HG03439 (cell line): ENCODE measurements at regions not wholly inside any gene's neighbourhood (a gene's known extent, or its start where the extent isn't known, plus 50 kb on each side); places are given as distances from the start of the nearest gene placed in this dataset.
"Not testable (repeated sequence)": the region's sequence is repeated elsewhere in the genome, so short reads cannot be mapped to it uniquely, and the experiment has no call there.

ENCODE experiments used
- ATAC-seq: cut with Tn5 transposase; IDR thresholded peaks from one replicate; pipeline ENCODE4 v1.9.1; 2021; ENCODE audit warnings: mild to moderate bottlenecking, moderate library complexity; ENCODE audit not compliant: unreplicated experiment

DNA sequence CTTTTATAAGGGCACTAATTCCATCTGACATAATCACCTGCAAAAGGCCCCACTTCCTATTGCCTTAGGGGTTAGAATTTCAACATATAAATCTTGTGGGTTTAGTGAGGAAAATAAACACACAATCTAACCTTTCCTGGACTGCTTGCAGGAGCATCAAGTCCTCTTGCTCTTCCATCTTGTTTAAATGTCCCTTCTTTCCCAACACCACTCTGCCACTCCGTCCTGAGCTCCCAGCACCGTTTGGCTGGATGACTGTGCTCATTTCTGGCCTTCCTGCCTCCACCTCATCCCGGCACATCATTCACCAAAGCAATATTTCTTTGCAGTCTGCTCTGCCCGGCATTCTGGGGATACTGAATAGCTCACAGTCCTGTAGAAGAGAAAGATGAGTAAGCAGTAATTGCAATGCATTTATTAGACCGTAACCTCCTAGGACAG lies 247.8 kb downstream of the BCL2 start:
- no peak for ATAC-seq

GRCh38 chr18:63070767-63071502 lies 248.6 kb downstream of the BCL2 start:
- no peak for ATAC-seq

- no peak for ATAC-seq
These were observed 250.1 kb downstream of the BCL2 start for GRCh38 chr18:63069496-63069895.

DNA sequence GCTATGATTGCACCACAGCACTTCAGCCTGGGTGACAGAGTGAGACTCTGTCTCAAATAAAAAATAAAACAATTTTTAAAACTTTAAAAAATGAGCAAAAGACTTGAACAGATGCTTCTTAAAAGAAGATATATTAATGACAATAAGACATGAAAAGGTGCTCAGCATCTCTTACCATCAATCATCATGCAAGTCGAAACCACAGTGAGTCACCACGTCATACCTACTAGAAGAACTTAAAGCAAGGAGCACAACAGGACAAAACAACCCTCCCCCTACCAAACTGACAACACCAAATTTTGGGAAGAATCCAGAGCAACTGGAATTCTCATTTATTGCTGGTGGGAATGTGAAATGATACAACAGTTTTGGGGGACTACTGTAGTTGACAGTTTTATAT lies 251.6 kb downstream of the BCL2 start:
- no peak for ATAC-seq

- no peak for ATAC-seq
These were observed 254.4 kb downstream of the BCL2 start for GRCh38 chr18:63065172-63065571.

DNA sequence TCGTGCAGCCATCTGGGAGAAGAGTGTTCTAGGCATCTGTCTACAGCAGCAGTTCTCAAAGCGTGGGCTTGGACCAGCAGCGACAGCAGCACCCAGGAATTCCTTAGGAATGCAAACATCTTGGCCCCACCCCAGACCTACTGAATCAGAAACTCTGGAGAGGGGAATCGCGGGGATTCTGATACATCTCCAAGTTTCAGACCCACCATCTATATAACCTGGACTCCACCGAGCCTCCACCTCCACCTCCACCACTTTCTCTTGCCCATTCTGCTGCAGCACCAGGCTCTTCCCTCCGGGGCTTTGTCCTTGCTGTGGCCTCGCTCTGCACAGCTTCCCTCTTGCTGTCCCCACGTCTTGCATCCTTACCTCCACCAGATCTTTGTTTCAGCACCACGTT lies 256.4 kb downstream of the BCL2 start:
- no peak for ATAC-seq

DNA sequence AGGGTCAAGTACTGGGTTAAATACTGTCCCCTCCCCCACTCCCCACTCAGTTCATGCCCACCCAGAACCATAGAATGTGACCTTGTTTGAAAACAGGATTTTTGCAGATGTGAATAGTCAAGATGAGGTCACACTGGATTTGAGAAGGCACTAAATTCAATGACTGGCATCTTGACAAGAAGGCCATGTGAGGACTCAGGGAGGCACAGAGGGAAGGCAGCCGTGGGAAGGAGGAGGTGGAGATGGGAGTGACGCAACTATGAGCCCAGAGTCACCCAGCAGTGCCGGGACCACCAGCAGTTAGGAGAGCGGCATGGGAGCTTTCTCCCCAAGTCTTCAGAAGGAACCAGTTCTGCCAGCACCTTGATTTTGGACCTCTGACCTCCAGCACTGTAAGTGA lies 257.3 kb downstream of the BCL2 start:
- no peak for ATAC-seq

DNA sequence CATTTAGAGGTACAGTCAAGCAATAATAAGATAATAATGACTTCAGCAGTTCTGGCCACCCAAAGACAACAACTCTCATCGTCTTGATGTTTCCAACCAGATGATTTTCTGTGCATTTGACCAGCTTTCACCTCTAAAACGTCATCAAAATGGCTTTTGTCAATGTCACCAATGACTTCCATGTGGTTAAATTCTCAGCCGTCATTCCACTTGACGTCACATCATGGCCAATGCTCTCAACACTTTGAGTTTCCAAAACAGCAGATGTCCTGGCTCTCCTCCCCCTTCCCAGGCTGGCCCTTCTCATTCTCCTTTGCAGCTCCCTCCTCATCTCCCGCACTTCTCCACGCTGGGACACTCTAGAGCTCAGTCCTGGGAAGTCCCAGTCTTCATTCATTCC lies 258.3 kb downstream of the BCL2 start:
- no peak for ATAC-seq

- no peak for ATAC-seq
These were observed 261.0 kb downstream of the BCL2 start for GRCh38 chr18:63058521-63058920.

- ATAC-seq: no peak
These were observed 261.9 kb downstream of the BCL2 start for GRCh38 chr18:63057707-63058106.

- ATAC-seq: no peak
These were observed 264.5 kb downstream of the BCL2 start for GRCh38 chr18:63054901-63055584.

GRCh38 chr18:63051928-63052327 lies 267.6 kb downstream of the BCL2 start:
- no peak for ATAC-seq

- ATAC-seq: not testable (repeated sequence)
These were observed 268.7 kb downstream of the BCL2 start for GRCh38 chr18:63050667-63051395.

DNA sequence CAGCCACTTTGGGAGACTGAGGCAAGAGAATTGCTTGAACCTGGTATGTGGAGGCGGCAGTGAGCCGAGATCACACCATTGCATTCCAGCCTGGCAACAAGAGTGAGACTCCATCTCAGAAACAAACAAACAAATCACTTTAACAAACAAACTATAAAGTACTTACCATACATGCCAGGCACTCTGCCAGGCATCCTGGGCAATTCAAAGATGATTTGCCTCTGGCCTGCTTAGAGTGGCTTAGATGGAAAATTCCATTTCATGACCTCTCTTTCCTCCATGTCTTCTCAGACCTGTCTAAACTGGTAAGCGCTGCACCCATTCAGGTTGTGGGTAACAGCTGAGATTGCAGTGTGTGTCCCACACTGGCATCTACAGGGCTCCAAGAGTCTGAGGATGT lies 273.2 kb downstream of the BCL2 start:
- no peak for ATAC-seq

DNA sequence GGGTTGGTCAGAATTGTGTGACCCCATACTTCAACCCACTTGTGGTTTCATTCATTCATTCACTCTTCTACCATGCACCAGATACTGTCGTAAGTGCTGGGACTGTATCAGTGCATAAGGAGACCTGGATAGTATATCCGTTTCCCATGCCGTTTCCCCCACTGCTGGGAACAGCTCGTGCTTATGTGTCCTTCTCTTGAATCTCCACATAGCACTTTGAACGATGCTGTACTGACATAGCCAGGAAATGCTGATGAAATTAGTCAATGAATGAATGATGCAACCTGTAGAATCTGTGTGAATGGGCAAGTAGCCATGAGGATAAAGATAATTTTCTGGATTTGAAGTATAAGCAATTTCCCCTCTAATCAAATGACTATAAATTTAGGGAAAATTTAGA lies 276.1 kb downstream of the BCL2 start:
- ATAC-seq: no peak

GRCh38 chr18:63042351-63042750 lies 277.2 kb downstream of the BCL2 start:
- ATAC-seq: no peak

DNA sequence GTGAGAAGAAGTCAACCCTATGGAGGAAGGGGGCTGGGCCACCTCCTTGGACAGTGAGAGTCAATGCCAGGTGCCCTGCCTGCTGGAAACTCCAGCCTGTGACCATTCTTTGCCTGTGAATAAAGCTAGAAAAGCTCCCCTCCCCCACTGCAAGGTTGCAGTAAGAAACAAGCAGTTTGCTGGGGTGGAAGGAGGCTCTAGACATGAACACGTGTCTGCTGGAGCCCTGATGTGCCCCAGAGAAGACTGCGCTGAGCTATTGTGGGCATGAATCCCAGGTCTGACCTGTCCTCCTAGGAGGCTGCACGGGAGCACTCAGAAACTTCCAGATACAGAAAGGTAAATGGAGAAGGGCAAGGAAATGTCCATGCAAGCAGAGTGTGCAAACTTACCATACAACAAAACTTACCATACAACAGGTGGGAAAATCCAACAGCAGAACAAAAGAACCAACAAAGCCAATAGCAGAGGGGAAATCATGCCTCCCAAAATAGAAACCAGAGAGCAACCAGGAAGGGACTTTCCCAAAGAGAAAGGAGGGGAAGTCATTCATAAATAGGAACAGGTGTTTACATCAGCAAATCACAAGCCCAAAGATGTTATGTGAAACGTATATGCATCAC lies 278.7 kb downstream of the BCL2 start:
- ATAC-seq: peak; percentile 67

- no peak for ATAC-seq
These were observed 282.1 kb downstream of the BCL2 start for GRCh38 chr18:63037491-63037890.

DNA sequence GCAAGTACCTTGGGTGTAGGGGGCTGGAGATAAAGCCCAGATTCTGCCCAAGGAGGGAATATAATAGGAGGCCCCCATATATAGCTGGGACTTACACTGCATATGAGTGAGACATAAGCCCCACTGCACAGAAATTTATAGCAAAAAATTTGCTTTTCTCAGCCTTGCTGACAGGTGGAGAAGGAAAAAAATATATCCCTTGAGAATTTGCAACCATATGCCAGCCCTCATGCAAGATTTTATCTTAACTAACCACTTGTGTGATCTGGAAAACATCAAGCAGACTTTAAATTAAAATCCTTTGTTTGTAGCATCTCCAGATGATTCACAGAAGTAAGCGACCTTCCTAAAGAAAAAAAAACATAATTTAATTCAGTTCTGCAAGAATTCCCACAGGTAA lies 288.2 kb downstream of the BCL2 start:
- no peak for ATAC-seq
